ENCODE measurements at regions not wholly inside any gene's neighbourhood (a gene's known extent, or its start where the extent isn't known, plus 50 kb on each side); places are given as distances from the start of the nearest gene placed in this dataset.

DNA sequence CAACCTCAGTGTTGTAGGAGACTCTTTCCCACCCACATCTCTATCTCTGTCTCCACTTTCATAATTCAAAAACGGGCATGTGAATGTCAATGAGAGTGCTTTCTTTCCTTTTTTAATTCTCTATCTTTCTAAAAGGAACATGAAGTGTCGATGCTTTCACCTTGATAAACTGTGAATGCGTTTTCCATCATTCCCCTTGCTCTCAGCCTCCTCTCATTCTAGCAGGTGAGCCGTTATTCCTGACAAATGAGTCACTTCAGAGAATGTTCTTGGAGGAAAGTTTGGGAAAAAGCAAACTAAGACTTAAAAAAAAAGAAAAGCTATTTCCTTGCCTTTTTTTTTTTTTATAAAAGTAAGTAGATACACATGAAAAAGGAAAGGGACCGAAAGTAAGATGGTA lies 226.0 kb upstream of the C1orf87 start:
- no peak overlapping the region for H3K4me3 ChIP-seq (ENCODE audit: control insufficient read depth, low read depth, low read length)
- TF ChIP-seq, protein P1, sequence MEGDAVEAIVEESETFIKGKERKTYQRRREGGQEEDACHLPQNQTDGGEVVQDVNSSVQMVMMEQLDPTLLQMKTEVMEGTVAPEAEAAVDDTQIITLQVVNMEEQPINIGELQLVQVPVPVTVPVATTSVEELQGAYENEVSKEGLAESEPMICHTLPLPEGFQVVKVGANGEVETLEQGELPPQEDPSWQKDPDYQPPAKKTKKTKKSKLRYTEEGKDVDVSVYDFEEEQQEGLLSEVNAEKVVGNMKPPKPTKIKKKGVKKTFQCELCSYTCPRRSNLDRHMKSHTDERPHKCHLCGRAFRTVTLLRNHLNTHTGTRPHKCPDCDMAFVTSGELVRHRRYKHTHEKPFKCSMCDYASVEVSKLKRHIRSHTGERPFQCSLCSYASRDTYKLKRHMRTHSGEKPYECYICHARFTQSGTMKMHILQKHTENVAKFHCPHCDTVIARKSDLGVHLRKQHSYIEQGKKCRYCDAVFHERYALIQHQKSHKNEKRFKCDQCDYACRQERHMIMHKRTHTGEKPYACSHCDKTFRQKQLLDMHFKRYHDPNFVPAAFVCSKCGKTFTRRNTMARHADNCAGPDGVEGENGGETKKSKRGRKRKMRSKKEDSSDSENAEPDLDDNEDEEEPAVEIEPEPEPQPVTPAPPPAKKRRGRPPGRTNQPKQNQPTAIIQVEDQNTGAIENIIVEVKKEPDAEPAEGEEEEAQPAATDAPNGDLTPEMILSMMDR (conservative IDR thresholded peaks at IDR 0.05; ENCODE audit: control insufficient read depth, insufficient read depth, low read depth, low read length) = no peak
- no peak for DNase-seq (ENCODE audit: low read depth)

DNA sequence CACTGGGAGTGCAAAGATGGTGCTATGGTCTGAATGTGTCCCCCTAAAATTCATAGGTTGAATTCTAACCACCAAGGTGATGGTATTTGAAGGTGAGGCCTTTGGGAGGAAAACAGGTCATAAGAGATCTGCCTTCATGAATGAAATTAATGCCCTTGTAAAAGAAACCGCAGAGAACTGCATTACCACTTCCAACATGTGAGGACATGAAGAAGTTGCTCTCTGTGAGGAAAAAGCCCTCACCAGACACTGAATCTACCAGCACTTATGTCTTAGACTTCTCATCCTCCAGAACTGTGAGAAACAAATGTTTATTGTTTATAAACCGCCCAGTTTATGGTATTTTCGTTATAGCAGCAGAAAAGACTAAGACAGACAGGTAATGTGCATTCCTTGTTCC lies 224.7 kb upstream of the C1orf87 start:
- DNase-seq (ENCODE audit: low read depth) = no peak
- no peak overlapping the region for H3K4me3 ChIP-seq (ENCODE audit: control insufficient read depth, low read depth, low read length)
- TF ChIP-seq, protein P1 (conservative IDR thresholded peaks at IDR 0.05; ENCODE audit: control insufficient read depth, insufficient read depth, low read depth, low read length) = no peak

DNA sequence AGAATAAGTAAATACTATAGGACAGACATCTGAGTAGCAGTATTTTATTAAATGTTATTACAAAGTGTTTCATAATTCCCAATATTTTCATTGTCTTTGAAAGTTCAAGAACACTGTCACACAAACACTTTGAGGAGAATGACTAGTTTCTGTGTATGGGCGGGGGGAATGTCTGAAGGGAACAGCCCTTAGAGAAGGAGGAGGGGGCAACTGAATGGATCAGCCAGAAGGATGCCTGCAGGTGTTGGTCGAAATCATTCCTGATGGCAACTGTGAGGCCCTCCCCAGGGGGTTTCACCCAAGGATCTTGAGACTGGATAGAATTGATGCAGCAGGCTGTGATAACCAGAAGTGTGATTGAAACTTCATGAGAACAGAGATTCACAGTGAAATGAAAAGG lies 223.2 kb upstream of the C1orf87 start:
- TF ChIP-seq, protein P1 (conservative IDR thresholded peaks at IDR 0.05; ENCODE audit: control insufficient read depth, insufficient read depth, low read depth, low read length) = no peak
- DNase-seq (ENCODE audit: low read depth) = no peak
- H3K4me3 ChIP-seq (ENCODE audit: control insufficient read depth, low read depth, low read length) = no peak overlapping the region

DNA sequence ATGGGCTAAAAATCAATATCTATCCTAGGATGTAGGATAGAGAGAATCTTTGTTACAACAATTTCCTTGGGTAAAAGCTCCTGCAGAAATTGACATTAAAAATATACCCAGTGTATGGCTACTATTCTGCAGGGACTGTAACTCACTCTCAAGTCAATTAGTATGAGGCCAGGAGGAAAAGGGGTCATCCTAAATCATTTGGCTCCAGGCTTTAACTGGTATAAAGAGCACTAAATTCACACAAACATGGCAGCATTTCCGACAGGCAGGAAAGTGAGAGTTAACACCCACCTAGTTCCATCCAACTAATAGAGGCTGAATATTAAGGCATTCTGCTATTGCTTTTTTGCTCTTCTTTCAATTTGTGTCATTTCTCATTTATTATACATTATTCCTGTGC lies 218.6 kb upstream of the C1orf87 start:
- H3K4me3 ChIP-seq (ENCODE audit: control insufficient read depth, low read depth, low read length) = no peak overlapping the region
- TF ChIP-seq, protein P1 (conservative IDR thresholded peaks at IDR 0.05; ENCODE audit: control insufficient read depth, insufficient read depth, low read depth, low read length) = no peak
- no peak for DNase-seq (ENCODE audit: low read depth)

DNA sequence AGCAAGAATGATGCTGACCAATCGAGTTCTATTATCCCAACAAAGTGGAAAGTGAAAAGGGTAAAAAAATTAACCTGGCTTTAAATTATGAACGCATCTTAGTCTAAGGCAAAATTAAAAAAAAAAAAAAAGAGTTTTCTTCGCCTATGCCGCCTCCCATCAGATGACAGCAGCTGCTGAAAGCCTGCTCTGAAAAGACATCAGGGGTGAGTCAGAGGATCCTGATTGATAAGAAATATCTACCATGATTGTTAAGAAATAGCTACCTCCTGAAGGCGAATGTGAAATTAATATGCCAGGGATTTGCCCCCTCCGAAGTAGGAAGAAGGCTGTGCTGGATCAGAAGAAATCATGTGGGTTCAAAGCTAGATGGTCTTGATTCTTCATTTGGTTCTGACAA lies 216.8 kb upstream of the C1orf87 start:
- TF ChIP-seq, protein P1 (conservative IDR thresholded peaks at IDR 0.05; ENCODE audit: control insufficient read depth, insufficient read depth, low read depth, low read length) = no peak
- no peak overlapping the region for H3K4me3 ChIP-seq (ENCODE audit: control insufficient read depth, low read depth, low read length)
- DNase-seq (ENCODE audit: low read depth) = no peak

DNA sequence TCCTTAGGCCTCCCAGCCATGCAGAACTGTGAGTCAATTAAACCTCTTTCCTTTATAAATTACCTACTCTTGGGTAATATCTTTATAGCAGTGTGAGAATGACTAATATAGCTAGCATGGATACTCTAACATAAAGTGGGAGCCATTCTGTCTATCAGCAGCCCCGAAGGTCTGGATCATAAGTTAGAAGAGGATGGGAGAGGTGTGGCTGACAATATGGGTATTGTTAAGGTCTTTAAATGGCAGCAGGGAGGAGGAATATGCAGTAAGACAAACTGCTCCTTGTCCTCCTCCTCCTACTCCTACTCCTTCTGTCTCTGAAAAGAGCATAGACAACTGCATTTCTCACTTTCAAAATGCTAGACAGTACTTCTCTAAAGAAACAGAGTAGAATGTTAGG lies 214.0 kb upstream of the C1orf87 start:
- TF ChIP-seq, protein P1 (conservative IDR thresholded peaks at IDR 0.05; ENCODE audit: control insufficient read depth, insufficient read depth, low read depth, low read length) = no peak
- no peak for DNase-seq (ENCODE audit: low read depth)
- no peak overlapping the region for H3K4me3 ChIP-seq (ENCODE audit: control insufficient read depth, low read depth, low read length)

DNA sequence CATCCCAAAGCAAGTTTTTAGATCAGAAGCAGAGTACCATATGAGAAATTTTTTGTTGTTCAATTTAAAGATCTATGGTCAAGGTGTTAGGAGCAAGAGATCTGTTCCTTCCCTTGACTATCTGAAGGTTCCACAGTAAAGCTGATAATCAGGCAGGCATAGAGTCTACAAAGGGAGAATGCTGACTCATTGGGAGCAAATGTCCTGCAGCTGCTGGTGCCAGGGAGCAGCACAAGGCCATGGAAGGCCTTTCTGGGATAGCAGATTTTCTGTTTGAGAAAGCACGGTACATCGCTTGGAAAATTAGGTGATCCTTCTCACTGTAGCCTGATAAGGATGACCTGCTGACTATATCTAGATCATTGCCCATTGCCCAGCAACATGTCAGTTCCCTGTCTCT lies 210.1 kb upstream of the C1orf87 start:
- H3K4me3 ChIP-seq (ENCODE audit: control insufficient read depth, low read depth, low read length) = no peak overlapping the region
- DNase-seq (ENCODE audit: low read depth) = peak; percentile 35
- TF ChIP-seq, protein P1 (conservative IDR thresholded peaks at IDR 0.05; ENCODE audit: control insufficient read depth, insufficient read depth, low read depth, low read length) = no peak

Data from fibroblast of mammary gland (primary cell).